ENCODE measurements at regions not wholly inside any gene's neighbourhood (a gene's known extent, or its start where the extent isn't known, plus 50 kb on each side); places are given as distances from the start of the nearest gene placed in this dataset.

DNA sequence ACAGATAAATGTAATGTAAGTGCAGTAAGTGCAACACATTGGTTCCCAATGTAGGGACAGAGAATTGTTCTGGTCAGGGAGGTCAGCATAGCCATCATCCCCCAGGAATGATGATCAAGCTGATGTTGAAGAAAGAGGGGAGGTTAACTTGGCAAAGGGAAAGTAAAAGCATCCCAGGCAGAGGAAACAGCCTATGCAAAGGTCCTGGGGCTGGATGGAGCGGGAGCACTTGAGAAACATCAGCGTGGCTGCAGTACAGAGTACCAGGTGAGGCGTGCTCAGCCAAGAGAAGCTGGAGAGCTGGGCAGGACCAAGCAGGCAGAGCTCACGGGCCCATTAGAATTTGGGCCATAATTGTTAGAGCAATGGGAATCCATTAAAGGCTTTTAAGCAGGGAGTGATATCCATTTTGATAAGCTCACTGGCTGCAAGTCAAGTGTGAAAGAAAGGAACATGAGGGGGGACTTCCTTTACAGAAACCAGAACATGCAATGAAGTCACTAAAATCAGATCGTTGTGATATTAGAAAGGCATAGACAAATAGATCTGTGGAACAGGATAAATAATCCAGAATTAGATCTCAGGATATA lies 50.1 kb upstream of the HAND1 start:
- TF ChIP-seq CTCF (IDR thresholded peaks at IDR 0.05) = no peak
- no peak for TF ChIP-seq POLR2AphosphoS5 (IDR thresholded peaks at IDR 0.05; ENCODE audit: insufficient read depth in 1 of 2, low read depth in 1 of 2)
- no peak for TF ChIP-seq POLR2A (IDR thresholded peaks at IDR 0.05)

Measured in vagina (tissue), 2 donors.